GM23338 (cell line): ENCODE measurements at regions not wholly inside any gene's neighbourhood (a gene's known extent, or its start where the extent isn't known, plus 50 kb on each side); places are given as distances from the start of the nearest gene placed in this dataset.

ENCODE experiments used
- CREB1 ChIP-seq: fragments of 250-450 bp; sonication (Bioruptor Pico); IDR thresholded peaks from 2 replicates; pipeline ENCODE4 v1.5.0; 2020; ENCODE audit warnings: low read depth, mild to moderate bottlenecking, moderate library complexity
- EZH2 ChIP-seq: fragments of 200-600 bp; sonication (generic); IDR thresholded peaks from one replicate; pipeline ENCODE4 v1.8.0; 2017; ENCODE audit warnings: antibody characterized with exemption, mild to moderate bottlenecking, low read depth; ENCODE audit not compliant: unreplicated experiment
- EZH2phosphoT487 ChIP-seq: fragments of 200-600 bp; sonication (generic); IDR thresholded peaks from one replicate; pipeline ENCODE4 v1.8.1; 2018; ENCODE audit warnings: antibody characterized with exemption; ENCODE audit not compliant: unreplicated experiment
- POLR2AphosphoS5 ChIP-seq: IDR thresholded peaks from 2 replicates; pipeline ENCODE4 v1.6.1; 2016; ENCODE audit warnings: antibody characterized with exemption, low read depth
- REST ChIP-seq: IDR thresholded peaks from one replicate; pipeline ENCODE4 v1.6.1; 2018; ENCODE audit warnings: antibody characterized with exemption; ENCODE audit not compliant: unreplicated experiment
- ZNF114 ChIP-seq: fragments of 250-450 bp; sonication (Bioruptor Pico); IDR thresholded peaks from 2 replicates; pipeline ENCODE4 v1.5.0; 2020; ENCODE audit warnings: mild to moderate bottlenecking, moderate library complexity
- TF ChIP-seq, protein P1 (sequence below), 2 experiments: fragments of 200-600 bp in 1 of 2; sonication (generic) in 1 of 2; conservative IDR thresholded peaks; 2 replicates each; pipeline versions ENCODE4 v1.5.1 to v1.6.1; 2016 to 2017; ENCODE audit warnings: antibody characterized with exemption in 2 of 2, low read depth in 2 of 2, mild to moderate bottlenecking in 2 of 2, moderate library complexity in 1 of 2

DNA sequence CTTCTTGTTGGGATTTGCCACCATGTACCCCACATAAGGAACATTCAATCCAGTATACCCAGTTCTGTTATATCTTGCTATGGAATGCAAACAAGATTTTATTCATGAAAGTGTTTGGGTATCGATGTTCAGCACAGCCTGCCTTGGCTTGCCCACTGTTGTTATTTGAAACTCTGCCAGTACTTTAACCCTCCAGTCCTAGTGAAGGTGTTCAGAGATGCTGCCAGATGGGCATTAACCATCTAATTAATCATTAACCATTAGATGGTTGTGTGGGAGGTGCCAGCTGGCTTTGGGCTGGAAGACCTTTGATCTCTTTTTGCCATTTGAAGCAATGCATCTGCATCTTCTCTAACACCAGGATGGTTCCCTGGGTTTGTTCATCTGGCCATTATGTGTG, 363.0 kb downstream of the SH2D4B start:
- TF ChIP-seq EZH2phosphoT487 (no peak), ZNF114 (CRISPR knock-in tag) (no peak), CREB1 (CRISPR knock-in tag) (no peak), REST (no peak), EZH2 (no peak), POLR2AphosphoS5 (no peak)
- TF ChIP-seq, protein P1, sequence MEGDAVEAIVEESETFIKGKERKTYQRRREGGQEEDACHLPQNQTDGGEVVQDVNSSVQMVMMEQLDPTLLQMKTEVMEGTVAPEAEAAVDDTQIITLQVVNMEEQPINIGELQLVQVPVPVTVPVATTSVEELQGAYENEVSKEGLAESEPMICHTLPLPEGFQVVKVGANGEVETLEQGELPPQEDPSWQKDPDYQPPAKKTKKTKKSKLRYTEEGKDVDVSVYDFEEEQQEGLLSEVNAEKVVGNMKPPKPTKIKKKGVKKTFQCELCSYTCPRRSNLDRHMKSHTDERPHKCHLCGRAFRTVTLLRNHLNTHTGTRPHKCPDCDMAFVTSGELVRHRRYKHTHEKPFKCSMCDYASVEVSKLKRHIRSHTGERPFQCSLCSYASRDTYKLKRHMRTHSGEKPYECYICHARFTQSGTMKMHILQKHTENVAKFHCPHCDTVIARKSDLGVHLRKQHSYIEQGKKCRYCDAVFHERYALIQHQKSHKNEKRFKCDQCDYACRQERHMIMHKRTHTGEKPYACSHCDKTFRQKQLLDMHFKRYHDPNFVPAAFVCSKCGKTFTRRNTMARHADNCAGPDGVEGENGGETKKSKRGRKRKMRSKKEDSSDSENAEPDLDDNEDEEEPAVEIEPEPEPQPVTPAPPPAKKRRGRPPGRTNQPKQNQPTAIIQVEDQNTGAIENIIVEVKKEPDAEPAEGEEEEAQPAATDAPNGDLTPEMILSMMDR (conservative IDR thresholded peaks at IDR 0.05; ENCODE audit: low read depth in 2 of 2) = no peak
